AML-193 (cell line): ENCODE measurements at regions not wholly inside any gene's neighbourhood (a gene's known extent, or its start where the extent isn't known, plus 50 kb on each side); places are given as distances from the start of the nearest gene placed in this dataset.
"Not testable (repeated sequence)": the region's sequence is repeated elsewhere in the genome, so short reads cannot be mapped to it uniquely, and the experiment has no call there.

Experiments used
- DNase-seq, 2 experiments: peaks; one replicate each; lab custom pipeline; 2025; lab: John Stamatoyannopoulos, UW

GRCh38 chr5:118193194-118193905 is 795.0 kb downstream of the DTWD2 start:
- no peak for DNase-seq

- no peak for DNase-seq
Measured at GRCh38 chr5:118185018-118185417, 803.3 kb downstream of the DTWD2 start.

- no peak for DNase-seq
Measured at GRCh38 chr5:118176146-118176545, 812.2 kb downstream of the DTWD2 start.

DNA sequence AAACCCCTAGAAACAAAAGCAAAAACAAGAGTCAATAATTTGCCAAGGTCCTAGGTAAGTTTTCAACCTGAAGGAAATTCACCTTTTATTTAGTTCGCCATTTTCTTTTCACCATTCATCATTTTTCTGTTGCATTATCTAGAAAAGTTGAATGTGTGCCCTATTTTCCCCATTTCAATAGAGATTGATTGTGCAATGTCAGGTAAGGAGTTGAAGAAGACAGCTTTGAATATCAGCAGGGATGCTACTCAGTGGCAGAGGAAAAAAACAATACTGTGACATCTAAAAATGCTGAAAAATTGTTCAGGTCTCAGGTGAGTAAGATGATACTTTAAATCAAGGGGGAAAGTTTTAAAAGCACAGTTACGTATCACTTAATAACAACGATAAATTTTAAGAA is 813.7 kb downstream of the DTWD2 start:
- no peak for DNase-seq

- no peak for DNase-seq
Measured at GRCh38 chr5:118173340-118173739, 815.0 kb downstream of the DTWD2 start.

DNA sequence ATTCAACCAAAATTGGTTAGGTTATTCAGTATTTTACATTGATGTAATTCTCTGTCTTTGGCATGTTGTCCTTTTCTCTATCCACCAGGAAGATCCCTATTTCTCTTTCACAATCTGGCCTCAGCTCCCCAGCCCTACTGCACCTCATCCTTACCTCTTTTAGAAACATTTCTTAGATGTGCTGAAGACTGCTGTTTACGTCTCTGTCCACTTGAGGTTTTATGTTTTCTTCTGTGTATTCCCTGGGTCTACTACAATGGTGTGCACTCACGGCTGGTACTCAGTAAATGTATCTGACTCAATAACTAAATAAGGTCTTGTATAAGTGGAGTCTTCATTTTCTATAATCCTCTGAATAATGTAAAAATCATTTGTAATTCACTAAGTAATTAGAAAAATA is 822.7 kb downstream of the DTWD2 start:
- no peak for DNase-seq

GRCh38 chr5:118156181-118156580 is 832.2 kb downstream of the DTWD2 start:
- no peak for DNase-seq

- no peak for DNase-seq
Measured at GRCh38 chr5:118146824-118147223, 841.5 kb downstream of the DTWD2 start.

- no peak for DNase-seq
Measured at GRCh38 chr5:118144540-118144939, 843.8 kb downstream of the DTWD2 start.

GRCh38 chr5:118139361-118139760 is 849.0 kb downstream of the DTWD2 start:
- DNase-seq = no peak

DNA sequence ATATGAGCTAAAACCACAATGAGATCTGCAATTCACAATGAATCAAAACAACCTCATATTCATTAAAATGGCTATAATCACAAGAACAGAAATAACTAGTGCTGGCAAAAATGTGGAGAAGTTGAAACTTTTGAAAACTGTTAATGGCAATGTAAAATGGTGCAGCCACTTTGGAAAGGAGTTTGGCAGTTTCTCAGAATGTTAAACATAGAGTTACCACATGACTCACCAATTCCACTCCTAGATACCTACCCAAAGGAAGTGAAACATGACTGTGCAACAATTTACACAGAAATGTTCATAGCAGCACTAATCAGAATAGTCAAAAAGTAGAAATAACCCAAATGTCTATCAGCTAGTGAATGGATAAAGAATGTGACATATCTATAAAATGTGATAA is 862.2 kb downstream of the DTWD2 start:
- no peak for DNase-seq

DNA sequence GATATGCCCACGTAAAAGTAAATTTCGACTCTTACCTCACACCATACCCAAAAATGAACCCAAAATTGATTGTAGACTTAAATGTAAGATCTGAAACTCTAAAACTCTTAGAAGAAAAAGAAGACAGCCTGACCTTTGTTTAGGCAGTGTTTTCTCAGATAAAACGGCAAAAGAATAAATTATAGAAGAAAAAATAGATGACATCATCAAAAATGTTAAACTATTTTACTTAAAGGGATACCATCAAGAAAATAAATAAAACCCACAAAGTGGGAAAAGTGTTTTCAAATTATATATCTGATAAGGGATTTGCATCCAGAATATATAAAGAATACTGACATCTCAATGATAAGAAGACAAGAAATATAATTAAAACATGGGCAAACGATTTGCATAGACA is 862.7 kb downstream of the DTWD2 start:
- DNase-seq = no peak

DNA sequence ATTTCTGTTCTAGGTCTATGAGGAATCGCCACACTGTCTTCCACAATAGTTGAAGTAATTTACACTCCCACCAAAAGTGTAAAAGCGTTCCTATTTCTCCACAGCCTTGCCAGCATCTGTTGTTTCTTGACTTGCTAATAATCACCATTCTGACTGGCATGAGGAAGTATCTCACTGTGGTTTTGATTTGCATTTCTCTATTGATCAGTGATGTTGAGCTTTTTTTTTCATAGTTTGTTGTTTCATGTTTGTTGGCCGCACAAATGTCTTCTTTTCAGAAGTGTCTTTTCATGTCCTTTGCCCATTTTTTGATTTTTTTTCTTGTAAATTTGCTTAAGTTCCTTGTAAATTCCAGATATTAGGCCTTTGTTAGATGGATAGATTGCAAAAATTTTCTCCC is 867.1 kb downstream of the DTWD2 start:
- DNase-seq = no peak

DNA sequence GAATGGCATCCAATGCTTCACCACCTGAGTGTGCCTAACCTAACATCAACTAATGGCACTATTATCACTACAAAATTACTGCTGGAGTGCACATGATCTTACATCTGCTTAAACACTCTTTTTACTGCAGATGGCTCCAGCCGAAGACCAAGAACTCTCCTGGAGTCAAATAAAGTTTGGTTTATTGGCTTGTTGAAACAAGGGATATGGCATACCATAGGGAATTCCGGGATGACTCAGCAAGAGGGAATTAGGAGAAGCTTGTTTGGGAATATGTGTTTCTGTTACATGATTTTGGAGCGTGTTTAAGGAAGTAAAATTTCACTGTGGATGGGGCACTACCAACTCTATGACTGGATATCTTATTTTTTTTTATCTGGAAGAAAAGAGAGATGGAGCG is 872.6 kb downstream of the DTWD2 start:
- DNase-seq = no peak

- DNase-seq = no peak
Measured at GRCh38 chr5:118111956-118112355, 876.4 kb downstream of the DTWD2 start.

DNA sequence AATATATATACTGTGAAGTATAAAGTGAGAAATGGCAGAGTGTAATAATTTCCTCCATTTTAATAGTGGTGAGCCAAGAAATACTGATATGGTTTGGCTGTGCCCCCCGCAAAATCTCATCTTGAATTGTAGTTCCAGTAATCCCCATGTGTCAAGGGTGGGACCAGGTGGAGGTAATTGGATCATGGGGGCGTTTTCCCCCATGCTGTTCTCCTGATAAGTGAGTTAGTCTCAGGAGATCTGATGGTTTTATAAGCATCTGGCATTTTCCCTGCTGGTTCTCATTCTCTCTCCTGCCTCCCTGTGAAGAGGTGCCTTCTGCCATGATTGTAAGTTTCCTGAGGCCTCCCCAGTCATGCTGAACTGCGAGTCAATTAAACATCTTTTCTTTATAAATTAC is 881.1 kb downstream of the DTWD2 start:
- DNase-seq = not testable (repeated sequence)

DNA sequence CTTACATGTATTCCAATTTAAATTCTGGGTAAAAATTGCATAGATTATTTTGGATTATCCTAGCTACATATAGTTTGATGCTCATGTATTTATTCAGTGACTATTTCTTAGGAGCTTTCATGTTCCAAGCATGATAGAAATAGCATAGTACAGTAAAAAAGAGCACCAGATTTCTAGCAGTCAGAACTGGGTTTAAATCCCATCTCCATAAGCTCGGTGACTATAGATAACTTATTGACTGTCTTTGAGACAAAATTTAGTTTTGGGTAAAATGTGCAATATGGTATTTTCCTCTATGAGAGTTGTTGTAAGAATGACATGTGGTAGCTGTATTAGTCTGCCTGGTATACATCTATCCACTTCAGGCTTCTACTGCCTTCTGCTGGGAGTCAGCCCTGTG is 889.6 kb downstream of the DTWD2 start:
- no peak for DNase-seq

DNA sequence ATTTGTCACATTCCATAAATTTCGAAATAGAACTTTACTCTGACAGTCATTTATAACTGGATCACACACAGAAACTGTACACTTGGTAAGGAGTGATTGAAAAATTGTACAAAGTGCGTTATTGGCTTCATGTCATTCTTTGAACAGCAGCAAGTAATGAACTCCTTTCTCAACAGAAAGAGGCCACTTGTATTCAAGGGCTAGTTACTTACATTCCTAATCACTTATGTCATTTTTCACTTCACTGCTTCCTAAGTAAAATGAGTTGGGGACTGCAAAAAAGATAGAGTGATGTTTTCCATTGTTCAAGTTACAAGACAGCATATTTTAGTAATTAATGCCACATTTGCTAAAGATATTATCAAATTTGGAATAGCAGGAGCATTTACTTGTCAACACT is 893.2 kb downstream of the DTWD2 start:
- DNase-seq = no peak

GRCh38 chr5:118088448-118088847 is 899.9 kb downstream of the DTWD2 start:
- DNase-seq = no peak

GRCh38 chr5:118076490-118076889 is 911.9 kb downstream of the DTWD2 start:
- DNase-seq = no peak

DNA sequence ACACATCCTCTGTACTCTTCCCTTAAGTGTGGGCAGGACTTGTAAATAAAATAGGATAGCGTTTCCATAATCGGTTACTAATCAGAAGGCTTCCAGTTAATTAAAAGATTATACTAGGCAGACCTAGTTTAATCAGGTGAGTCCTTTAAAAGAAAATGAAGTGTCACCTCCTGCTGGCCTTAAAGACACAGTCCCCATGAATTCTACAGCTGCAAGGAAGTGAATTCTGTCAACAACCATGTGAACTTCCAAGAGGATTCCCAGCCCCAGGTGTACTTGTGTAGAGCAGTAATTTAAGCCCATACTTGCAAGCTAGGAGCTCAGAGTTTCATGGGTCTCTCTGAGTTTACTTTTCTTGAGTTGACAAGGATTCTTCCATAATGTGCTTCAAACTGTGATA is 918.3 kb downstream of the DTWD2 start:
- no peak for DNase-seq

DNA sequence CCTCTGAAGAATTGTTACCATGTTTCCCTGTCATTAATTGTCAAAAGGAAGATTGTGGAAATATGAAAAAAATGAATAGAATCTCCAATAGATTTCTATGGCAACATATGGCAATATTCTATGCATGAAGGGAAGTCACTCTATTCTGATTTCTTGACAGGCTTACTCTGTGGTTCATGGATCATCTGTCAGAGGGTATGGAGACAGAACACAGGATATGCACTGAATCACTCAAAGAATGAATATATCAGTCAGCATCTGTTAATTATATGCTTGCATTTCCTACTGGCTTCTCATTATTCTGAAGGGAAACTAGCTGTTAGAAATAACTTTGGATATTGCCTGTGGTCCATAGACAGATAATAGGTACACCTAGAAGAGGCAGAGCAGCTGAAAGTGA is 918.9 kb downstream of the DTWD2 start:
- DNase-seq = no peak

GRCh38 chr5:118068886-118069285 is 919.5 kb downstream of the DTWD2 start:
- no peak for DNase-seq

DNA sequence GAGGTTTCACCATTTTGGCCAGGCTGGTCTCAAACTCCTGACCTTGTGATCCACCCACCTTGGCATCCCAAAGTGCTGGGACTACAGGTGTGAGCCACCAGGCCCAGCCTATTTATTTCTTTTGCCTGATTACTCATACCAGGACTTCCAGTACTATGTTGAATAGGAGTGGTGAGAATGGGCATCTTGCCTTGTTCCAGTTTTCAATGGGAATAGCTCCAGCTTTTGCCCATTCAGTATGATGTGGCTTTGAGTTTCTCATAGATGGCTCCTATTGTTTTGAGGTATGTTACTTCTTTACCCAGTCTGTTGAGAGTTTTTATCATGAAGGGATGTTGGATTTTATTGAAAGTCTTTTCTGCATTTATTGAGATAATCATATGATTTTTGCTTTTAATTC is 924.5 kb downstream of the DTWD2 start:
- DNase-seq = not testable (repeated sequence)

- DNase-seq = no peak
Measured at GRCh38 chr5:118060833-118061232, 927.5 kb downstream of the DTWD2 start.
